ENCODE measurements at regions not wholly inside any gene's neighbourhood (a gene's known extent, or its start where the extent isn't known, plus 50 kb on each side); places are given as distances from the start of the nearest gene placed in this dataset.

DNA sequence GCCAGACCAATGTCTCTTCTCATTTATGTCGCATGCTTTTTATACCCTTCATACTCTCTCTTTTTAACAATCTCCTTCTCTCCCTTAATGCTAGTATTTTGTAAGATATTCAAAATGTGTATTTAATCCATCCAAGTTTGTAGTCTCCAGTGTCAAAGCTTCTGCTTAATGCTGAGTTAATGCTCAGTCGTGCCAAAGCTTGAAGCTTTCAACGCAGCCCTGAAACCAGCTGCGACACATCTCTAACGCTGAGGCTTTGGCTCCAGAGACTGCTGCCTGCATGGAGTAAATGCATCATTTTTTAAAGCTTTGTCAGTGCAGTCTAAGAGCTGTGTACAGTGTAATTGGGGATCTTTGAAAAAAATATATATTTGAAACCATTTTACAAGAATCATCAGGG, 2108.8 kb upstream of the PIK3C3 start:
- no peak for DNase-seq (ENCODE audit: low read depth in 1 of 2, low spot score in 1 of 2)
- in situ Hi-C loops (cut with HindIII; ENCODE audit: low pct_unique_long_range_greater_than_20kb, low sequenced_read_pairs) = no loop called here
- no peak for TF ChIP-seq JUND (IDR thresholded peaks at IDR 0.05; ENCODE audit: low read depth)

DNA sequence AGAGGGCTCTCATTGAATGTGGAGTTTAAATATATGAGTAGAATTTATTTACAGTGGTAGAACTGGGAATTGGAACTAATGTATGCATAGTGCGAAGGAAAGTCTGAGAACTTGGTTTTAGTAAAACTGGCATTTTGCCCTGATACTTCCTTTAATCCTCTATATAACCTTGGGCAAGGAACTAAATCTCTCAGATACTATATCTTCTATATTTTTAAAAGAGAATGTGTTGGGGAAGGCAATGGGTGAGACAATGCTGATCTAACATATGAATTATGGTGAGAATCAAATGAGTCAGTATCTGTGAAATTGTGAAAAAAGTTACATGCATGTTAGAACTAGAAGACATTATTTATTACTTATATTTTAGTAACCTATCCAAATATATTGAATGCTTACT, 2109.4 kb upstream of the PIK3C3 start:
- in situ Hi-C loops (cut with HindIII; ENCODE audit: low pct_unique_long_range_greater_than_20kb, low sequenced_read_pairs) = no loop called here
- no peak for TF ChIP-seq JUND (IDR thresholded peaks at IDR 0.05; ENCODE audit: low read depth)
- DNase-seq (ENCODE audit: low read depth in 1 of 2, low spot score in 1 of 2) = no peak

- in situ Hi-C loops (cut with HindIII; ENCODE audit: low pct_unique_long_range_greater_than_20kb, low sequenced_read_pairs) = no loop called here
- no peak for DNase-seq (ENCODE audit: low read depth in 1 of 2, low spot score in 1 of 2)
- TF ChIP-seq JUND (IDR thresholded peaks at IDR 0.05; ENCODE audit: low read depth) = no peak
Observed at GRCh38 chr18:39845106-39845505, 2109.9 kb upstream of the PIK3C3 start.

GRCh38 chr18:39843546-39843945, 2111.5 kb upstream of the PIK3C3 start:
- in situ Hi-C loops (cut with HindIII; ENCODE audit: low pct_unique_long_range_greater_than_20kb, low sequenced_read_pairs) = no loop called here
- no peak for DNase-seq (ENCODE audit: low read depth in 1 of 2, low spot score in 1 of 2)
- TF ChIP-seq JUND (IDR thresholded peaks at IDR 0.05; ENCODE audit: low read depth) = no peak

DNA sequence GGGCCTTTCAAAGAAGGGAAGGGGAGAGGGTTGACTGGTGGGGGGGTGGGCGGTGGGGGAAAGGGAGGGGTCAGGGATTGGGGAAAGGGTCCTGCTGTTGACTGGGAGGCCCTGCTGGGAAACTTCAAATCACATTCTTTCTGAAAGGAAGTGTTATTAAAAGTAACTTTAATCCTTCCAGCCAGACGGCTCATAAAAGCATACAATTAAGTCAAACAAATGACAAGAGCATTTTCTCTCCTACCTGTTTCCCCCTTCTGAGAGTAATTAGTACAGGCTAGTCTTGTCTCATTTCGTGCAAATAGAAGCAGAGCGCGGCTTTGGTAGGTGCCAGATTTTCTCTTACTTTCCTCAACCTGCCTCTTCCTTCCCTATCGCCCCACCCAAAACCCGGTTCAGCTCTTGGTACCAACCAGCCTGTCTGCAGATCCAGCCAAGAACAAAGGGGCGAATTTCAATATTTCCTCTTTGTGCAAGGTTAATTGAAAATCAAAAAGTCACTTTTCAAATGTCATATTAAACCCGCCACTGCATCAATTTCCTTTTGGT, 2112.6 kb upstream of the PIK3C3 start:
- in situ Hi-C loops (cut with HindIII; ENCODE audit: low pct_unique_long_range_greater_than_20kb, low sequenced_read_pairs) = no loop called here
- TF ChIP-seq JUND (IDR thresholded peaks at IDR 0.05; ENCODE audit: low read depth) = no peak
- no peak for DNase-seq (ENCODE audit: low read depth in 1 of 2, low spot score in 1 of 2)

DNA sequence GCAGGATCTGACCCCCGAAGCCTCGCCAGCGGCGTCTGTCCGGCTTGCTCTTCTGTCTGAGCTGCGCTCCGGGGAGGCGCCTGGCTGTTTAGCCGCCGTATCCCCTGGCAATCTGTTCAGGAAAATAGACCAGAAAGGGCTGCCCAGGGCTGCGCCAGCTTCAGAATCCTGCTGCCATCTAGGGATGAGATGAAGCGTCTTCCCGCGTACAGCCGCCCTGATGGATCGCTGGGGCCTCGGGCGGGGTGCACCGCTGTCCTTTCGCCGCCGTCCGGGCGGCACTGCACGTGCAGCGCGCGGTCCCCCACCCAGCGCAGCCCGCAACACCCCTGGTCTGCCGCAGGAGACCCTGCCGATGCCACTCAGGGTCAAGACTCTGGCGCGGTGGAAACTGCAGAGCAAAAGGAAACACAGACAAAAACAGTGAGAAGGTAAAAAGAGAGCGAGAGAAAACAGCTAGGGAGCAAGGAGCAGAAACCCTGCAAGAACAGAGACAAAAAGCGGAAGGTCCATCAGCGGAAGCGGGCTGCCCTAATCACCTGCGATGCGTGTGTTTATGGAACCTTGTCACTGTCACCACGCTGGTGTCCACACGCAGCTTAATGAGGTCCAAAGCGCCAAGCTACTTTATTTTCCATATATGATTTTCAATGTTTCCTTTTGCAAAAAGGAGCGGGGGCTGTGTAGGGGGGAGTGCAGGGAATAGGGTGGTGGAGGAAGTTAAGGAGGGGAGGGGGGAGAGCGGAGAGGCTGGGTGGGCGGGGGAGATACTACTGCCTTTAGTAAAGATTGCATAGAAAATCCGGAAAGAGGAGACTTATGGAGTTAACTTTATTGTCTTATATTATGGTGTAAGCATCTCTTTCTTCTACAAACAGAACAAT, 2113.3 kb upstream of the PIK3C3 start:
- in situ Hi-C loops (cut with HindIII; ENCODE audit: low pct_unique_long_range_greater_than_20kb, low sequenced_read_pairs) = no loop called here
- no peak for TF ChIP-seq JUND (IDR thresholded peaks at IDR 0.05; ENCODE audit: low read depth)
- peak; percentile 24 to 71 for DNase-seq (ENCODE audit: low read depth in 1 of 2, low spot score in 1 of 2)

GRCh38 chr18:39840856-39841481, 2114.1 kb upstream of the PIK3C3 start:
- in situ Hi-C loops (cut with HindIII; ENCODE audit: low pct_unique_long_range_greater_than_20kb, low sequenced_read_pairs) = no loop called here
- no peak for TF ChIP-seq JUND (IDR thresholded peaks at IDR 0.05; ENCODE audit: low read depth)
- no peak for DNase-seq (ENCODE audit: low read depth in 1 of 2, low spot score in 1 of 2)

- no peak for DNase-seq (ENCODE audit: low read depth in 1 of 2, low spot score in 1 of 2)
- no peak for TF ChIP-seq JUND (IDR thresholded peaks at IDR 0.05; ENCODE audit: low read depth)
- in situ Hi-C loops (cut with HindIII; ENCODE audit: low pct_unique_long_range_greater_than_20kb, low sequenced_read_pairs) = no loop called here
Observed at GRCh38 chr18:39840406-39840805, 2114.6 kb upstream of the PIK3C3 start.

- DNase-seq (ENCODE audit: low read depth in 1 of 2, low spot score in 1 of 2) = no peak
- in situ Hi-C loops (cut with HindIII; ENCODE audit: low pct_unique_long_range_greater_than_20kb, low sequenced_read_pairs) = no loop called here
- TF ChIP-seq JUND (IDR thresholded peaks at IDR 0.05; ENCODE audit: low read depth) = no peak
Observed at GRCh38 chr18:39839782-39840181, 2115.3 kb upstream of the PIK3C3 start.

- in situ Hi-C loops (cut with HindIII; ENCODE audit: low pct_unique_long_range_greater_than_20kb, low sequenced_read_pairs) = no loop called here
- DNase-seq (ENCODE audit: low read depth in 1 of 2, low spot score in 1 of 2) = no peak
- no peak for TF ChIP-seq JUND (IDR thresholded peaks at IDR 0.05; ENCODE audit: low read depth)
Observed at GRCh38 chr18:39838831-39839230, 2116.2 kb upstream of the PIK3C3 start.

DNA sequence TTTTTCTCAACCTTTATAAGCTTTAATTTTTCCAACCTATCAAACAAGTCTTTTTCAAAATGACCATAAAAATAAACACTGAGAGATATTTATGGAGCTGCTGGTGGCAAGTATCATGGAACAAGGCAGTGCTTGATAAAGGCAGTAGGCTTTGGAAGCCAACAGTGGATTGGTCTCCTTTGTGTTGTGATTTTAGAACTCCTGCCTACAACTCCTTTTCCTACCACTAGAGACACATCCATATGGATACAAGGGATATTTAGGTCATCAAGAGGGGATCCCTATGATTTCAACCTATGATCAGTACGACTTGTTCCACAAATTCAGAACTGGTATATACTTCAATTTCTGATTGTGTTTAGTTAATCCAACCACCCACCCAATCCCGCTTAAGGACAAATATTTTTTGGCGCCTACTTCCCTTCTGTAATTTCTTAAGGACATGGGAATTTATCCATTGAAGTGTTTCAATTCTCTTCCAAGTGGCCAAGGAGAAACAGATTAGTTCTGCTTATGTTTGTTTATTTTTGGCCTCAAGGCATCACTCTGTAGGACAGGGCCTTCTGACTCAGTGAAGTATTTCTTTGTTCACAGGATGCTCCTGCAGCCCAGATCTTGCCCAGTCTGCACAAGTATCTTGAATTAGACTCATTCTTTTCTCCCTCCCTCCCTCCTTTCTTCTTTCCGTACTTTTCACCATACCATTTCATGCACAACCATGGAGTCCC, 2119.6 kb upstream of the PIK3C3 start:
- no peak for DNase-seq (ENCODE audit: low read depth in 1 of 2, low spot score in 1 of 2)
- in situ Hi-C loops (cut with HindIII; ENCODE audit: low pct_unique_long_range_greater_than_20kb, low sequenced_read_pairs) = no loop called here
- no peak for TF ChIP-seq JUND (IDR thresholded peaks at IDR 0.05; ENCODE audit: low read depth)

- TF ChIP-seq JUND (IDR thresholded peaks at IDR 0.05; ENCODE audit: low read depth) = no peak
- DNase-seq (ENCODE audit: low read depth in 1 of 2, low spot score in 1 of 2) = no peak
- in situ Hi-C loops (cut with HindIII; ENCODE audit: low pct_unique_long_range_greater_than_20kb, low sequenced_read_pairs) = no loop called here
Observed at GRCh38 chr18:39834636-39835035, 2120.4 kb upstream of the PIK3C3 start.

Measured in T47D (cell line).